LoVo (cell line): ENCODE measurements at regions not wholly inside any gene's neighbourhood (a gene's known extent, or its start where the extent isn't known, plus 50 kb on each side); places are given as distances from the start of the nearest gene placed in this dataset.

Source experiments
- DNase-seq: peaks from one replicate; pipeline ENCODE4 v3.0.0-alpha.2; 2016; ENCODE audit warnings: low spot score

DNA sequence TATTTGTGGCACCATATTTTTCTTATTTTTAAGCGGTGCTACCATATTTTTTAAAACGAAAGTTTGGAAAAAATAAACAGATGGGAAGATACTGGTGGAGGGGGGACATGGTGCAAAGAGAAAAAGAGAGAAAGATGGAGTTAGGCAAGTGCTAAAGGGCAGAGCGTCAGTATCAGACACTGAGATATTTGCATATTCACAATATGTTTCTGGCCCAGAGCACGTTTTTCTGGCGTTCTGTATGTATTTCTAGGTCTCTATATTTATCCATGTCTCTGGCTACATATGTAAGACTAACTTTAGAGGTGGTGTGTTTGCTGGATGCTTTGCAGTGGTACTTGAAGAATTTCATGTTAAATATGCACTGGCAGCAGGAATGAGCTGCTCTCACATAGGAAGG, 414.0 kb downstream of the TLE4 start:
- no peak for DNase-seq

DNA sequence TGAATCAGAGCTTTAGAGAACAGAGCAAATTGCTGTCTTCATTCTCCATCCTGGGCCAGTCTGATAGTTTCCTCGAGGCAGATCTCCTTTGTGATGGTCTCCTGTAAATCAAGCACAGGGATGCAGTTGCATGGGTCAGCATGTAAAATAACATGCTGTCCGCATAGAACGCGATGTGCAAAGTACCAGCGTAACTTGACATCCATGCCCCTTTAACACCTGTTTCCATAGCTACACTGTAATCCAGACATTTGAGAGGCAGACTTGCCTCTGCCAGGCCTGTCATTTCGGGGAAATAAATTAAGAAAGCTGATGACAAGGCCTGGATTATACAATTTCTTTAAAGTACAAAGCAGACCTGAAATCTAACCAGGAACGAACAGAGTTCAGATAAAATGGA, 413.5 kb downstream of the TLE4 start:
- DNase-seq, result no peak

GRCh38 chr9:79984429-79985067, 412.8 kb downstream of the TLE4 start:
- DNase-seq, result no peak

- no peak for DNase-seq
Measured at GRCh38 chr9:79980432-79980831, 408.7 kb downstream of the TLE4 start.

GRCh38 chr9:79977510-79978197, 405.9 kb downstream of the TLE4 start:
- no peak for DNase-seq

DNA sequence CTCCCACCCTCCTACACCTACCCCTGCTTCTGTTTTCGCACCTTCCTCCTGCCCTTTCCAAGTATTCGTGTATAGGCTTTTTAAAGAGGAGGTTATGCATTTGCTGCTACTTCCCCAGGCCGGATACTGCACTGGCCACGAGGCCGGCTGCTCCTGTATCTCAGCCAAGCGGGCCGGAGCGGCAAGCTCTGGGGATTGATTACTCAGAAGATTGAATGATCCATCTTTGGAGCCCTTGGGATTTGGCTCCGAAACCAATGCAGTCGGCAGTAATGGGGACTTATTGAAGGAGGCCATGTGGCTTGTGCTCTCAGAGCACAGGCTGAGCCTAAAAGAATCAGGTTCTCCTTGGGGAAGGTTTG, 405.3 kb downstream of the TLE4 start:
- DNase-seq, result no peak

- DNase-seq, result no peak
Measured at GRCh38 chr9:79976257-79977073, 404.7 kb downstream of the TLE4 start.

DNA sequence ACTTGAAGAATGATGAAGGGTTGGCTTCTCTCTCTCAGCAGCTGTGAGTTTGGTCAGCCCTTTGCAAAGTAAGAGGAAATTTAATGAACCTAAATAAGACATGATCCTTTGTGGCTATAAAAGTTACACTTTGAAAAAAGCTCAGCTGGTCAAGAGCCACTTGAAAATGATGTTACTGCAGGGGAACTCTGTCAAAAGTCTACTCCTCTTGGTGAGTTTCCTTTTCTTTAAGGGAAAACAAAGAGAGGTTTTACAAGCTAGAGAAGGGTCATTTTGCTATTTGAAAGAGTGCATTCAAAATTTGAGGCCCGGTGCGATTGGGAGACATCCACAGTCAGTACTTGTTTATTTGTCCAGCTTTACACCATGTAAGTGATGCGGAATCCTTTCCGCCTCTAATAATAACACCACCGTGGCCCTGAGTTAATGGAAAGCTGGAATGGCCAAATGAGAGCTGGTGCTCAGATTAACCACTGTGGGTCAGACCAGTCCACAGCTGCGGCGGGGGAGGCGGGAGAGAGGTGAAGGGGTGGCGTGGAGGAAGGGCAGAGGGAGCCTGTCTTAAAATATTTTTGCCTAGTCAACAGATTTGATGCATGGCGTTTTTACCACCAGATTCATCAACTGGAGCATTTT, 404.0 kb downstream of the TLE4 start:
- DNase-seq, result no peak

- DNase-seq, result no peak
Measured at GRCh38 chr9:79974806-79975422, 403.1 kb downstream of the TLE4 start.

DNA sequence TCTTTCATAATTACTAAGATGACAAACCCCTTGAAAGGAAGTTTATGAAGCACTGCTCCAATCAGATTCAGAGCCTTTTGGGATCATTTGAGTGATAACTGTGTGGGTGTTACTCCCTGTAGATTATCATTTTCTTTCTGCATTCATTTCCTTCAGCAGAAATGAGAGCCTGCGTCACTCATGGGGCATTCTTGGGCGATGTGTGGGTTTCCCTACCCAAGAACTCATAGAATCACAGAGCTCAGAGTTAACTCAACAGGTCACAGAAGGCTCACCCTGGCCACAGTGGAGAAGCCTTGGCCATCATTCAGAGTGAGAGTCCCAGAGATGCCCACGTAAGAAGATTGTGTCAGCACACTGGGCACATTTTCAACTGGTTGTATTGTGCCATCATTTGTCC, 401.9 kb downstream of the TLE4 start:
- DNase-seq, result no peak

GRCh38 chr9:79970146-79970425, 398.3 kb downstream of the TLE4 start:
- DNase-seq, result no peak

DNA sequence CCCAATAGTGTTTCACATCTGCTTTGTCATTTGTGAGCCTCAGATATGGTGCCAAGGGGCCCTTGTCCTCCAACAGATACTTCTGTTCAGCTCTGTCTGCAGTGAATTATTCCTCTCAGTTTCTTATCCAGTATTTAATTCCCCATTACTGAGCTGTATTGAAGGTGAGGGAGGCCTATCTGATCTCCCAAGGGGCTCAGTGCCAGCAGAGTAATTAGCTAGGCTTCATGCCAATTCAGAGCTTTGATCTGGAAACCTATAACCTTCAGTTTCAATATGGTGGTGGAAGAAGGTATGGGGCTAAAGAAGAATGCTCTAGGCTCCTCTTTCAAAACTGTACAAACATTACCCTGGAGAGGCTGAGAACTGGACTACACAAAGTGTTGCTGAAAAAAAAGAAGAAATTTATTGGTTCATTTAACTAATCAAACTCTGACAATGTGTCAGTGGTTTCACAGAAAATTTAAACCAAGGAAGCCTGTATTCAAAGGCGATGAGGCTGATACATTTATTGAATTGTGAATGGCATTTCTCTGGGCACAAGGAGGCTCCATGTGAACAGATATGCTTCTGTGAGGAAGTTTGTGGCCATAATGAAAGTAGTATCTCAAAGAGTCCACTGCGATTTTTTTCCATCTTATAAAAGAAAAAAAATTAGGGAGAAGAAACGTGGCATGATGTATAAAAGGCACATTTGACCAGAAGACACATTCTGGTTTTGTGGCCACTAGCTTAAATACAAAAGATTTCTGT, 397.8 kb downstream of the TLE4 start:
- DNase-seq, result no peak

GRCh38 chr9:79968533-79968932, 396.8 kb downstream of the TLE4 start:
- no peak for DNase-seq

DNA sequence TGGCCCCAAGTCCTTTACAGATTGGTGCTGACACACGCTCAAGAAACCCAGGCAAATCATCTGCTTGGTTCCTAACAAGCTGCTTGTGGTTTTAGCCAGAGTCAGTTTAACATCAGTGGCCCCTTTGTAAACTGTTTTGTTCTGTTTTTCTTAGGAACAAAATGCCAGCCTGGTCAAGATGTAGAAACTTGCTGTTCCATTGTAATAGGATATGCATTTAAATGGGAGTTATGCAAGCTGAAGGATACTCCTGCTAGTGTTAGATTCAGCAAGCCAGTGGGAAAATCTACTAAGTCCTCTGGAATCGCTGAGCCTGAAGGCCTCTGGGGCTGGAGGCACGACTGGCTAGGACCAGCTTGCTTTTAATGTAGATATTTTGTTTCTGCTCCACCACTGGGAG, 391.1 kb downstream of the TLE4 start:
- DNase-seq, result no peak

GRCh38 chr9:79962150-79962549, 390.4 kb downstream of the TLE4 start:
- no peak for DNase-seq

DNA sequence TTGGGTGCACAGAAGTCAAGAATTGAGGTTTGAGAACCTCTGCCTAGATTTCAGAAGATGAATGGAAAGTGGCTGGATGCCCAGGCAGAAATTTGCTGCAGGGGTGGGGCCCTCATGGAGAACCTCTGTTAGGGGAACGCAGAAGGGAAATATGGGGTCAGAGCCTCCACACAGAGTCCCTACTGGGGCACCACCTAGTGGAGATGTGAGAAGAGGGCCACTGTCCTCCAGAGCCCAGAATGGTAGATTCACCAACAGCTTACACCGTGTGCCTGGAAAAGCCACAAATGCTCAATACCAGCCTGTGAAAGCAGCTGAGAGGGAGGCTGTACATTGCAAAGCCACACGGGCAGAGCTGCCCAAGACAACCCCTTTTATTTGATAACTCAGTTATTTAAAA, 383.5 kb downstream of the TLE4 start:
- DNase-seq, result no peak

- DNase-seq, result no peak
Measured at GRCh38 chr9:79953908-79954307, 382.1 kb downstream of the TLE4 start.

DNA sequence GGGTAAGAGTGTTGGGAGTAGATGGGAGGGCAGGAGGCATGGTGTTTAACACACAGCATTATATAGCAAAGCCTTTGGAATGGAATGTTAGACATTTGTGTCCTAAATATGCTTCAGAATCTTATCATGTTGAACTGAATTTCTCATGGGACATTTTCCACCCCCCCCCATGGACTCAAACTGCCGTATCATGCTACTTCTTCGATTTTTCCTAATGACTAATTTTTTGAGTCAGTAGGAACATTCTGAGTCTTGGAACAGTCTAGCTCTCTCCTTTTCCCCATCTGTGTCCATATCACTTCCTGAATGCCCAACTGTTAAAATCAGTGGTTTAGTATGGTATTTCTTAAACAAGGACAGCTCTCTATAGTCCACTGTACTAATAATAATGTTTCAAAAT, 380.6 kb downstream of the TLE4 start:
- DNase-seq, result no peak

GRCh38 chr9:79946712-79947111, 374.9 kb downstream of the TLE4 start:
- no peak for DNase-seq

- DNase-seq, result no peak
Measured at GRCh38 chr9:79945495-79945894, 373.7 kb downstream of the TLE4 start.

DNA sequence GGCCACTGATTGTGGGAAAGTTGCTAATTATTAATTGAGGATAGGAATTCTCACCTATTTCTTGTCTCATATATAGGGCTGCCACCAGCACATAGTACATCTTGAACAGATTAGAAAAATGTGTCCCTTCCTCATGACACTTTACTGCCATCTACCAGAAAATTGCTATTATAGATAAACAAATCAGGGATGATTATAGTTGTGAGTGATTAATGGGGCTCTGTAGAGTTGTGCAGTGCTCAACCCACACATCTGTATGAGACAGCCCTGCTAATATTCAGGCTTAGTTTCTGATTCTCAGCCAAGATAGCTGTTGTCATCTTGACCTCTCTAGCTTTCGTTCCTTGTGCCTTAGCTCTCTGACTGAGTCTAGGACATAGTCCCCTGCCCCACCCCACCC, 373.3 kb downstream of the TLE4 start:
- DNase-seq, result no peak

DNA sequence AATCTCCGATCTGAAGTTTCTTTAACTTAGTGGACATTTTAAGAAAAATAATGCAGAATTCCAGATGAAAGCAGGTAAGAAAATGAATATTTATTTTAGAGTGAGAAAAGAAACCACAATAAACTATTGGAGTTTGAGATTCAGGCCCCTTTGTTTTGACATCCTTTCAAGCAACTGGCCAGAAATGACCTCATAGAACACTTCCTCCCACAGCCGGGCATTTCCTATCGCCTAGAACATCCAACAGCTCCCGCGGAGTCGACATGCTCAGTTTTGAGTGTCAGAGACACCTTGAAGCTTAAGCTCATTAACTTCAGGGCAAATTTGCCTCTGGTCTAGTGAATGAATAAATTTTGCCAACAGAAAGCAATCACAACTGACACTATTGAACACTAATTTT, 369.2 kb downstream of the TLE4 start:
- DNase-seq, result no peak
